ENCODE measurements at regions not wholly inside any gene's neighbourhood (a gene's known extent, or its start where the extent isn't known, plus 50 kb on each side); places are given as distances from the start of the nearest gene placed in this dataset.
"Not testable (repeated sequence)": the region's sequence is repeated elsewhere in the genome, so short reads cannot be mapped to it uniquely, and the experiment has no call there.

DNA sequence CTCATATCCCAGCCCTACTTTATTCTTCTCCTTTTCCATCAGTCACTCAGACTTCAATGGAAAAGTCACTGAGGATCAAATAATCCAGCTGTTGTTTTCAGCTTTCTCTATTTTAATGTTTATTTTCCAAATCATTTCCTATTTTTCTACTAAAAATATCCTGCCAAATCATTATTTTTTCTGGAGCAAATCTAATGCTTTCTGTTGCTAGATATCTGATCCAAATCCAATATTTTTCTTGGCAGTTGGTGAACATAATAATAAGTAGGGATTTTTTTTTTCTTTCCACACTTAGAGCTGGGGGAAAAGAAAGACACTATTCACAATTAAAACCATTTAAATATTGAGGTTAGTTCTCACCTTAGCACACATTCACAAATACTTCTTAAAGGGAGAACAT, 656.1 kb downstream of the DACH1 start:
- H3K4me1 ChIP-seq (ENCODE audit: insufficient read depth, low read length), result no peaks in the 10 kb centered on the region
- no peaks in the 10 kb centered on the region for H3K36me3 ChIP-seq (ENCODE audit: insufficient read depth, low read depth, low read length)
- no peak overlapping the region for H3K9ac ChIP-seq (ENCODE audit: low read depth, low read length)
- no peak overlapping the region for H3K4me3 ChIP-seq (ENCODE audit: low read length)
- no peaks in the 10 kb centered on the region for H3K9me3 ChIP-seq (ENCODE audit: insufficient read depth, low read depth, low read length)
- H3K27me3 ChIP-seq (ENCODE audit: insufficient read depth, low read length), result no peaks in the 10 kb centered on the region
- H3K27ac ChIP-seq (ENCODE audit: low read length), result no peak overlapping the region

- Histone ChIP-seq H3K4me1 (ENCODE audit: insufficient read depth, low read length) (no peaks in the 10 kb centered on the region), H3K36me3 (ENCODE audit: insufficient read depth, low read depth, low read length) (no peaks in the 10 kb centered on the region), H3K27me3 (ENCODE audit: insufficient read depth, low read length) (no peaks in the 10 kb centered on the region), H3K9me3 (ENCODE audit: insufficient read depth, low read depth, low read length) (no peaks in the 10 kb centered on the region), H3K27ac (ENCODE audit: low read length) (no peak overlapping the region), H3K4me3 (ENCODE audit: low read length) (no peak overlapping the region), H3K9ac (ENCODE audit: low read depth, low read length) (no peak overlapping the region)
These were observed 657.8 kb downstream of the DACH1 start for GRCh38 chr13:71209217-71209616.

DNA sequence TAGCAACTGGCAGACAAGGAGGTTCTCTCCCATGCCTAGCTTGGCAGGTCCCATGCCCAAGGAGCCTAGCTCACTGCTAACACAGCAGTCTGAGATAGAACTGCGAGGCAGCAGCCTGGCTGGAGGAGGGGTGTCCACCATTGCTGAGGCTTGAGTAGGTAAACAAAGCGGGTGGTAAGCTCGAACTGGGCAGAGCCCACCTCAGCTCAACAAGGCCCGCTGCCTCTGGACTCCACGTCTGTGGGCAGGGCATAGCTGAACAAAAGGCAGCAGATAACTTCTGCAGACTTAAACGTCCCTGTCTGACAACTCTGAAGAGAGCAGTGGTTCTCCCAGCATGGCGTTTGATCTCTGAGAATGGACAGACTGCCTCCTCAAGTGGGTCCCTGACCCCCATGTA, 682.4 kb downstream of the DACH1 start:
- not testable (repeated sequence) for H3K27ac ChIP-seq (ENCODE audit: low read length); H3K9ac ChIP-seq (ENCODE audit: low read depth, low read length); H3K27me3 ChIP-seq (ENCODE audit: insufficient read depth, low read length); H3K4me3 ChIP-seq (ENCODE audit: low read length); H3K36me3 ChIP-seq (ENCODE audit: insufficient read depth, low read depth, low read length); H3K9me3 ChIP-seq (ENCODE audit: insufficient read depth, low read depth, low read length); H3K4me1 ChIP-seq (ENCODE audit: insufficient read depth, low read length)

- H3K4me3 ChIP-seq (ENCODE audit: low read length); H3K4me1 ChIP-seq (ENCODE audit: insufficient read depth, low read length); H3K9ac ChIP-seq (ENCODE audit: low read depth, low read length); H3K36me3 ChIP-seq (ENCODE audit: insufficient read depth, low read depth, low read length); H3K9me3 ChIP-seq (ENCODE audit: insufficient read depth, low read depth, low read length); H3K27ac ChIP-seq (ENCODE audit: low read length); H3K27me3 ChIP-seq (ENCODE audit: insufficient read depth, low read length): not testable (repeated sequence)
These were observed 683.7 kb downstream of the DACH1 start for GRCh38 chr13:71183352-71183751.

GRCh38 chr13:71171740-71172139, 695.3 kb downstream of the DACH1 start:
- H3K36me3 ChIP-seq (ENCODE audit: insufficient read depth, low read depth, low read length), result no peaks in the 10 kb centered on the region

GRCh38 chr13:71169180-71169579, 697.8 kb downstream of the DACH1 start:
- Histone ChIP-seq H3K4me3 (ENCODE audit: low read length) (no peak overlapping the region), H3K9ac (ENCODE audit: low read depth, low read length) (no peak overlapping the region), H3K27me3 (ENCODE audit: insufficient read depth, low read length) (no peaks in the 10 kb centered on the region), H3K9me3 (ENCODE audit: insufficient read depth, low read depth, low read length) (no peaks in the 10 kb centered on the region), H3K27ac (ENCODE audit: low read length) (no peak overlapping the region), H3K4me1 (ENCODE audit: insufficient read depth, low read length) (no peaks in the 10 kb centered on the region), H3K36me3 (ENCODE audit: insufficient read depth, low read depth, low read length) (no peaks in the 10 kb centered on the region)

More at GRCh38 chr13:71171740-71172139, 695.3 kb downstream of the DACH1 start:
- Histone ChIP-seq H3K9ac (ENCODE audit: low read depth, low read length) (no peak overlapping the region), H3K9me3 (ENCODE audit: insufficient read depth, low read depth, low read length) (no peaks in the 10 kb centered on the region), H3K27me3 (ENCODE audit: insufficient read depth, low read length) (no peaks in the 10 kb centered on the region), H3K27ac (ENCODE audit: low read length) (no peak overlapping the region), H3K4me1 (ENCODE audit: insufficient read depth, low read length) (no peaks in the 10 kb centered on the region), H3K4me3 (ENCODE audit: low read length) (no peak overlapping the region)

DNA sequence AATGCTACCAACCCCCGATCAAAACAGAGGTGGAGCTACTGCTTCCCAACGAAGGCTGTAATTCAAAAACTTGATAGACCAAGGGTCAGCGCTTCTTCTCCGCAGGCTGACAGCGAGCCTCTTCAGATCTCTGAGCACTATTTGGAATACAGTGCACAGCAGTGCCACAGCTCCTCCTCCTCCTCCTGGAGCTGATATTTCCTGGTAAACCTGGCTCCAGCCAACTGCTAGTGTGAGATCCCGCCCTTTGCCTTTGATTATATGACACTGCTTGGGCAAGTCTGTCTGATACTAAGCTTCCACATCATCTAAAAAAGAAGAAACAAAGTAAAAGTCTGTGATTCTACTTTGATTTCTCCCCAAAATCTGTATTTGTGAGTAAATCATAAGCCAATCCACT, 710.5 kb downstream of the DACH1 start:
- Histone ChIP-seq H3K36me3 (ENCODE audit: insufficient read depth, low read depth, low read length) (no peaks in the 10 kb centered on the region), H3K9me3 (ENCODE audit: insufficient read depth, low read depth, low read length) (no peaks in the 10 kb centered on the region), H3K9ac (ENCODE audit: low read depth, low read length) (no peak overlapping the region), H3K27ac (ENCODE audit: low read length) (no peak overlapping the region), H3K27me3 (ENCODE audit: insufficient read depth, low read length) (no peaks in the 10 kb centered on the region), H3K4me1 (ENCODE audit: insufficient read depth, low read length) (peaks cover 10% of the 10 kb centered on the region; the same call in 1 of the 2 replicates), H3K4me3 (ENCODE audit: low read length) (no peak overlapping the region)

- no peak overlapping the region for H3K9ac ChIP-seq (ENCODE audit: low read depth, low read length)
These were observed 717.3 kb downstream of the DACH1 start for GRCh38 chr13:71149498-71150363.

DNA sequence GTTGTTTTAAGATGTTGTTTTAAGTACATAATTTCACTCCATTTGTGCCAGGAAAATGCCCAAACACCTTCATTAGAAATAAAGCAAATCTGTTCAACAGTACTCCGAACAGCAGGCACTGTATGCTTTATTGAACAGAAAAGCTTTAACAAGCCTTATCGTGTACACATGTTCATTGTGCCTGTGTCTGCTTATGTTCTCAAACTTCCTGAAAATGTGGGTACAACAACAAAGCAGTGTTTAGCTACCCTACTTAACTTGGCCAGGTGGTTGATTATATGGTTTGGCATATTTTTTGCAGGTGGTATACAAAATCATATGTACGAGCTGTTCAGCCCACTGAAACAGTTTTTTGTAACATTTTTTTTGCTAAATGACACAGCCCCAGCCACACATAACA, 718.0 kb downstream of the DACH1 start:
- no peak overlapping the region for H3K9ac ChIP-seq (ENCODE audit: low read depth, low read length)
- H3K9me3 ChIP-seq (ENCODE audit: insufficient read depth, low read depth, low read length), result no peaks in the 10 kb centered on the region
- no peaks in the 10 kb centered on the region for H3K4me1 ChIP-seq (ENCODE audit: insufficient read depth, low read length)
- H3K27me3 ChIP-seq (ENCODE audit: insufficient read depth, low read length), result no peaks in the 10 kb centered on the region
- no peak overlapping the region for H3K27ac ChIP-seq (ENCODE audit: low read length)
- no peaks in the 10 kb centered on the region for H3K36me3 ChIP-seq (ENCODE audit: insufficient read depth, low read depth, low read length)
- H3K4me3 ChIP-seq (ENCODE audit: low read length), result no peak overlapping the region

More at GRCh38 chr13:71149498-71150363, 717.3 kb downstream of the DACH1 start:
- H3K27ac ChIP-seq (ENCODE audit: low read length), result no peak overlapping the region
- no peaks in the 10 kb centered on the region for H3K36me3 ChIP-seq (ENCODE audit: insufficient read depth, low read depth, low read length)
- no peaks in the 10 kb centered on the region for H3K4me1 ChIP-seq (ENCODE audit: insufficient read depth, low read length)
- H3K9me3 ChIP-seq (ENCODE audit: insufficient read depth, low read depth, low read length), result no peaks in the 10 kb centered on the region
- H3K4me3 ChIP-seq (ENCODE audit: low read length), result no peak overlapping the region
- no peaks in the 10 kb centered on the region for H3K27me3 ChIP-seq (ENCODE audit: insufficient read depth, low read length)

GRCh38 chr13:71148396-71148795, 718.6 kb downstream of the DACH1 start:
- Histone ChIP-seq H3K36me3 (ENCODE audit: insufficient read depth, low read depth, low read length) (no peaks in the 10 kb centered on the region), H3K9me3 (ENCODE audit: insufficient read depth, low read depth, low read length) (no peaks in the 10 kb centered on the region), H3K4me1 (ENCODE audit: insufficient read depth, low read length) (no peaks in the 10 kb centered on the region), H3K4me3 (ENCODE audit: low read length) (no peak overlapping the region), H3K27me3 (ENCODE audit: insufficient read depth, low read length) (no peaks in the 10 kb centered on the region), H3K9ac (ENCODE audit: low read depth, low read length) (no peak overlapping the region), H3K27ac (ENCODE audit: low read length) (no peak overlapping the region)

DNA sequence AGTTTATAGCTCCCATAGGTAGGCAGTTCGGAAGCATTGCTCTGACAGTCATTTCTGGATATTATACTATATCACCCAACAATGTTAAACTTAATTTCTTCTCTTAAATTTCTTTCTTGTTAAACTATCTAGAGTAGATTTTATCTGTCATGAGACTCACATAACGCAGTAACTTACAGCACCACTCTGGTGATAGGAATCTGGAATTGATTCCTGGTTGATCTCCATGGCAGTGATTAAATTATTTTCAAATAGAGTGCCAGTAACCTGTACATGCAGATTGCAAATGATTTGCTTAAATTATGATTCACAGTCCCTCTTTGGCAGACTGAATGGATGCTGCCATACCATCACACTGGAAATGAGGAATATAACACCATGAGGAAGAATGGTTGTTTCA, 722.1 kb downstream of the DACH1 start:
- Histone ChIP-seq H3K9me3 (ENCODE audit: insufficient read depth, low read depth, low read length) (no peaks in the 10 kb centered on the region), H3K27me3 (ENCODE audit: insufficient read depth, low read length) (no peaks in the 10 kb centered on the region), H3K4me3 (ENCODE audit: low read length) (no peak overlapping the region), H3K9ac (ENCODE audit: low read depth, low read length) (no peak overlapping the region), H3K27ac (ENCODE audit: low read length) (no peak overlapping the region), H3K4me1 (ENCODE audit: insufficient read depth, low read length) (no peaks in the 10 kb centered on the region), H3K36me3 (ENCODE audit: insufficient read depth, low read depth, low read length) (no peaks in the 10 kb centered on the region)

DNA sequence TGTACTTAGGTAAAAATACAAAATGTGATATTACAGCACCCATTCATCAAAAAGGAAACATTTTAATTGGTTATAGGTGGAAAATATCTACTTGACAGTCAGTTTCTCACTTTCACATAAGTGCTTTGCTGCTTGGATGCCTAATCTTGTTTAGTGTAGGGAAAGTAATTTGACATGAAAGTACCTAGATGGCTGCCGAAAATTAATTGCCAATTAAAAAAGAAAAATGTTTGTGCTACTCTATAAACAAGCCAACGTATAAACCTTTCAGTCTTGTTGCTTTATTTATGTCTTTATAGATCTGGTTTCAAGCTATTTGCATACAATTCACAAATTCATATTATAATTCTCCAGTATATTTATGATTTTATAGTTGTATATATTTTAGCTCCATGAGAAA, 729.9 kb downstream of the DACH1 start:
- no peaks in the 10 kb centered on the region for H3K9me3 ChIP-seq (ENCODE audit: insufficient read depth, low read depth, low read length)
- H3K4me3 ChIP-seq (ENCODE audit: low read length), result no peak overlapping the region
- no peak overlapping the region for H3K27ac ChIP-seq (ENCODE audit: low read length)
- no peaks in the 10 kb centered on the region for H3K36me3 ChIP-seq (ENCODE audit: insufficient read depth, low read depth, low read length)
- no peaks in the 10 kb centered on the region for H3K4me1 ChIP-seq (ENCODE audit: insufficient read depth, low read length)
- no peaks in the 10 kb centered on the region for H3K27me3 ChIP-seq (ENCODE audit: insufficient read depth, low read length)
- no peak overlapping the region for H3K9ac ChIP-seq (ENCODE audit: low read depth, low read length)

Data from iPS-20b (cell line).